C4-2B (cell line): ENCODE measurements at regions not wholly inside any gene's neighbourhood (a gene's known extent, or its start where the extent isn't known, plus 50 kb on each side); places are given as distances from the start of the nearest gene placed in this dataset.

Experiments used
- ZFX ChIP-seq: fragments of 450-650 bp; IDR thresholded peaks from 2 replicates; pipeline ENCODE4 v1.6.1; 2017
- TF ChIP-seq, protein P1 (sequence below): fragments of 450-650 bp; conservative IDR thresholded peaks from 2 replicates; pipeline ENCODE4 v1.5.1; 2017; ENCODE audit warnings: mild to moderate bottlenecking

DNA sequence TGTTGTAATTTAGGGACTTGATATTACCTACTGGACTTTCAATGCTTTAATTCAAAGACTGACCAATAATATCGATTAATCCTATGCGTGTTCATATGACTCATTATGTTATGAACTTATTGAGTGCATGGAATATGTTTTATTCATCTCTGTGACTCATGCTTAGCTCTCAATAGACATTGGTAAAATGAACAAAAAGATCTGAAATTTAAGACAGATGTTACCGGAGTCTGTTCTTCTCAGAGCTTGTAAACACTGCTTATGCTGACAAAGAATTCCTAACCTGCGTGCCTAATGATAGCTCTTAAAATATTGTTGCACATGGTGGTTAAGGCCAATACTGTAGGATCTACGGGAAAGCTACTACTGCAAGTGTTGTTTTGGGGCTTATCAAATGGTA is 131.5 kb upstream of the ACBD5 start:
- TF ChIP-seq, protein P1, sequence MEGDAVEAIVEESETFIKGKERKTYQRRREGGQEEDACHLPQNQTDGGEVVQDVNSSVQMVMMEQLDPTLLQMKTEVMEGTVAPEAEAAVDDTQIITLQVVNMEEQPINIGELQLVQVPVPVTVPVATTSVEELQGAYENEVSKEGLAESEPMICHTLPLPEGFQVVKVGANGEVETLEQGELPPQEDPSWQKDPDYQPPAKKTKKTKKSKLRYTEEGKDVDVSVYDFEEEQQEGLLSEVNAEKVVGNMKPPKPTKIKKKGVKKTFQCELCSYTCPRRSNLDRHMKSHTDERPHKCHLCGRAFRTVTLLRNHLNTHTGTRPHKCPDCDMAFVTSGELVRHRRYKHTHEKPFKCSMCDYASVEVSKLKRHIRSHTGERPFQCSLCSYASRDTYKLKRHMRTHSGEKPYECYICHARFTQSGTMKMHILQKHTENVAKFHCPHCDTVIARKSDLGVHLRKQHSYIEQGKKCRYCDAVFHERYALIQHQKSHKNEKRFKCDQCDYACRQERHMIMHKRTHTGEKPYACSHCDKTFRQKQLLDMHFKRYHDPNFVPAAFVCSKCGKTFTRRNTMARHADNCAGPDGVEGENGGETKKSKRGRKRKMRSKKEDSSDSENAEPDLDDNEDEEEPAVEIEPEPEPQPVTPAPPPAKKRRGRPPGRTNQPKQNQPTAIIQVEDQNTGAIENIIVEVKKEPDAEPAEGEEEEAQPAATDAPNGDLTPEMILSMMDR = no peak
- TF ChIP-seq ZFX = no peak
